Upper lobe of left lung (tissue), 4 donors: ENCODE measurements at regions not wholly inside any gene's neighbourhood (a gene's known extent, or its start where the extent isn't known, plus 50 kb on each side); places are given as distances from the start of the nearest gene placed in this dataset.

Experiments used
- CTCF ChIP-seq, 6 experiments: fragments of 450-650 bp in 4 of 6; fragments of 200-600 bp in 2 of 6; sonication (generic) in 2 of 6; IDR thresholded peaks; one replicate each; pipeline ENCODE4 v1.5.1; 2016 to 2019; ENCODE audit warnings: antibody characterized with exemption in 6 of 6
- EP300 ChIP-seq, 4 donors: sonication (generic); formaldehyde crosslinking; IDR thresholded peaks; one replicate each; pipeline ENCODE4 v1.5.1; 2017; ENCODE audit warnings: antibody characterized with exemption in 4 of 4, control low read depth in 2 of 4
- POLR2A ChIP-seq, 4 donors: fragments of 450-650 bp; IDR thresholded peaks; one replicate each; pipeline ENCODE4 v1.5.1; 2016 to 2017; ENCODE audit warnings: antibody characterized with exemption in 4 of 4, mild to moderate bottlenecking in 2 of 4

GRCh38 chr22:27204817-27205216, 547.4 kb downstream of the MIAT start:
- no peak for TF ChIP-seq CTCF (IDR thresholded peaks at IDR 0.05)
- TF ChIP-seq EP300 (IDR thresholded peaks at IDR 0.05), result no peak
- TF ChIP-seq POLR2A (IDR thresholded peaks at IDR 0.05), result no peak
